Mesenchymal stem cell (in vitro differentiated cells and primary cell): ENCODE measurements at regions not wholly inside any gene's neighbourhood (a gene's known extent, or its start where the extent isn't known, plus 50 kb on each side); places are given as distances from the start of the nearest gene placed in this dataset.

ENCODE experiments used
- DNase-seq: peaks from one replicate; pipeline ENCODE4 v3.0.0-alpha.2; 2013
- H2AFZ ChIP-seq: one replicate; pipeline ENCODE4 v1.6.1; 2013; ENCODE audit warnings: low read depth, mild to moderate bottlenecking, control low read depth, inconsistent platforms, low read length, moderate library complexity
- H2AK5ac ChIP-seq: 2 replicates; pipeline ENCODE4 v1.6.1; 2013; ENCODE audit warnings: low read length, moderate library complexity, mild to moderate bottlenecking, inconsistent platforms; ENCODE audit not compliant: severe bottlenecking
- H2BK120ac ChIP-seq: one replicate; pipeline ENCODE4 v1.6.1; 2013; ENCODE audit warnings: low read depth, mild to moderate bottlenecking, inconsistent platforms, low read length, moderate library complexity
- H2BK12ac ChIP-seq, 2 experiments: one replicate each; pipeline ENCODE4 v1.6.1; 2013; ENCODE audit warnings: inconsistent platforms in 2 of 2, low read length in 2 of 2, mild to moderate bottlenecking in 2 of 2, moderate library complexity in 2 of 2, control low read depth in 1 of 2
- H2BK15ac ChIP-seq: one replicate; pipeline ENCODE4 v1.6.1; 2013; ENCODE audit warnings: mild to moderate bottlenecking, low read depth, inconsistent platforms; ENCODE audit not compliant: poor library complexity, severe bottlenecking
- H2BK5ac ChIP-seq: 2 replicates; pipeline ENCODE4 v1.6.1; 2013; ENCODE audit warnings: low read depth, mild to moderate bottlenecking, low read length, control low read depth, inconsistent platforms; ENCODE audit not compliant: poor library complexity, severe bottlenecking
- H3K14ac ChIP-seq, 2 experiments: one replicate each; pipeline ENCODE4 v1.6.1; 2013; ENCODE audit warnings: inconsistent platforms in 2 of 2, low read length in 2 of 2, control low read depth in 1 of 2, mild to moderate bottlenecking in 1 of 2, moderate library complexity in 1 of 2
- H3K18ac ChIP-seq, 2 experiments: one replicate each; pipeline ENCODE4 v1.6.1; 2013; ENCODE audit warnings: inconsistent platforms in 2 of 2, low read length in 2 of 2, control low read depth in 1 of 2, low read depth in 1 of 2, mild to moderate bottlenecking in 1 of 2
- H3K23ac ChIP-seq, 2 experiments: one replicate each; pipeline ENCODE4 v1.6.1; 2013; ENCODE audit warnings: inconsistent platforms in 2 of 2, low read length in 2 of 2, mild to moderate bottlenecking in 2 of 2, moderate library complexity in 2 of 2, control low read depth in 1 of 2
- H3K27ac ChIP-seq: 2 replicates; pipeline ENCODE4 v1.5.1; 2013; ENCODE audit warnings: mild to moderate bottlenecking, moderate library complexity, low read length, control low read depth, inconsistent platforms; ENCODE audit not compliant: poor library complexity, severe bottlenecking
- H3K27me3 ChIP-seq, 2 experiments: 2 replicates each; pipeline versions ENCODE4 v1.6.1 to v1.7.0; 2013; ENCODE audit warnings: low read length in 2 of 2, mild to moderate bottlenecking in 2 of 2, moderate library complexity in 2 of 2, control low read depth in 1 of 2, inconsistent platforms in 1 of 2; ENCODE audit not compliant: control insufficient read depth in 1 of 2, insufficient read depth in 1 of 2
- H3K36me3 ChIP-seq, 2 experiments: 2 replicates each; pipeline versions ENCODE4 v1.6.1 to v1.7.0; 2013; ENCODE audit warnings: low read length in 2 of 2, control low read depth in 1 of 2, inconsistent platforms in 1 of 2, low read depth in 1 of 2, mild to moderate bottlenecking in 1 of 2; ENCODE audit not compliant: insufficient read depth in 2 of 2, control insufficient read depth in 1 of 2
- H3K4ac ChIP-seq, 2 experiments: one replicate each; pipeline ENCODE4 v1.6.1; 2013; ENCODE audit warnings: inconsistent platforms in 2 of 2, low read length in 2 of 2, mild to moderate bottlenecking in 2 of 2, moderate library complexity in 2 of 2, control low read depth in 1 of 2, low read depth in 1 of 2
- H3K4me1 ChIP-seq: 2 replicates; pipeline ENCODE4 v1.6.1; 2013; ENCODE audit warnings: low read depth, low read length, control low read depth; ENCODE audit not compliant: control insufficient read depth, insufficient read depth
- H3K4me2 ChIP-seq: 2 replicates; pipeline ENCODE4 v1.6.1; 2013; ENCODE audit warnings: low read length, mild to moderate bottlenecking, inconsistent platforms; ENCODE audit not compliant: poor library complexity, severe bottlenecking
- H3K4me3 ChIP-seq, 2 experiments: 2 replicates each; pipeline versions ENCODE4 v1.5.1 to v1.7.0; 2013; ENCODE audit warnings: low read length in 2 of 2, mild to moderate bottlenecking in 2 of 2, control low read depth in 1 of 2, low read depth in 1 of 2; ENCODE audit not compliant: insufficient read depth in 1 of 2
- H3K79me1 ChIP-seq: replicated peaks from 2 replicates; pipeline ENCODE4 v1.6.1; 2013; ENCODE audit warnings: mild to moderate bottlenecking, control low read depth, low read length, inconsistent platforms; ENCODE audit not compliant: poor library complexity, severe bottlenecking
- H3K9ac ChIP-seq: 2 replicates; pipeline ENCODE4 v1.7.0; 2013; ENCODE audit warnings: mild to moderate bottlenecking, low read length, moderate library complexity
- H3K9me3 ChIP-seq: 2 replicates; pipeline ENCODE4 v1.7.0; 2013; ENCODE audit warnings: mild to moderate bottlenecking, low read length; ENCODE audit not compliant: control insufficient read depth
- H4K8ac ChIP-seq: one replicate; pipeline ENCODE4 v1.6.1; 2013; ENCODE audit warnings: inconsistent platforms, mild to moderate bottlenecking, low read length, moderate library complexity
- H4K91ac ChIP-seq: one replicate; pipeline ENCODE4 v1.6.1; 2013; ENCODE audit warnings: mild to moderate bottlenecking, low read length, inconsistent platforms
- WGBS: methylation state at CpG from one replicate; pipeline ENCODE4 v1.1.7; 2013; ENCODE audit warnings: mixed read lengths; 5-methylcytosine and 5-hydroxymethylcytosine counted together

DNA sequence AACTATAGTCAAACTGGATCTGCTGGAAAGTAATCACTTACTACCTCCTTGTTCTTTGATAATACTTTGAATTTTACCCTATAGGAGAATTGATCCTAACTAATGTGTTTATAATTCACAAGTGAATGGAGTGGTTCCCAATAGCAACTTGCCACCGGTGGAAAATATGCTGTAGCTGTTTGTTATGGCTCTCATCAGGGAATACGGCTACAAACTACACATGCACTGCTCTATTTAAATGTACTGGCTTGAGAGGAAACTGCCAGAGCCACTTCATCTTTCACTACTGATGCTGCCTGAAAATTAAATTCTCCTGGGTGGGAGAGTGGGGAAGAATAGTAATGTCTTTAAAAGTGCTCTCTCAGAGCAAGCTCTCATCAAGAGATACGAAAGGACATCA lies 448.5 kb upstream of the GRAMD2B start:
- WGBS: 81% methylated on average over 2 of the region's 3 CpGs
- H2BK12ac ChIP-seq: no peak overlapping the region

DNA sequence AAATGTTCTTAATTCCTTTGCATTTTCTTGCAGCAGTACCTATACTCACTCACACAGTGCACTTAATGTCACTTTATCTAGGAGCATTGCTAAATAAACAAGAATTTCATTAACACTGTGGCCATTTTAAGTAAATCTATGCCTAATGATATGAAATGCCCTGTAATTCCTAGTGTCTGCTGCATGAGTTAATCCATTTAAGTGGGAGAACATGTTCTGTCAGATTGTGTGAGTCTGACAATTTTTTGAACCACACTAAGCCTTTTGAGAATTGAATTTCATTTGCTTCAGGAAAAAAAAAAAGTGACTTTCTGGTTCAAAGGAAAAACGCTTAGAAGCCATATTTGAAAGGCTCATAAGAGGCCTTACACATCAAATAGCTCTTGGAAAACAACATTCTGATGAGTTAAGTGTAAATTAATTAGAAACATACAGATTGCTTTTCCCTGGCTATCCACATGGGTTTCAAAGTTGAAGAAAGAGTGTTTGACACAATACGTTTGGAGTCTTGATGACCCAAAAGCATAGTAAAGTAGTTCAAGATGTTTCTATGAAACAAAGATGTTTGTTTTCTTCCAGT lies 446.7 kb upstream of the GRAMD2B start:
- H2BK12ac ChIP-seq: no peak overlapping the region
- no peak overlapping the region for H2AFZ ChIP-seq
- no peak overlapping the region for H3K18ac ChIP-seq
- H3K23ac ChIP-seq: no peak overlapping the region
- no peak overlapping the region for H3K4me3 ChIP-seq
- H2BK15ac ChIP-seq: no peak overlapping the region
- no peak overlapping the region for H4K8ac ChIP-seq
- H2BK5ac ChIP-seq: no peak overlapping the region
- H4K91ac ChIP-seq: no peak overlapping the region
- H2AK5ac ChIP-seq: no peak overlapping the region
- H3K27me3 ChIP-seq: no peaks in the 10 kb centered on the region
- H2BK120ac ChIP-seq: no peak overlapping the region
- no peaks in the 10 kb centered on the region for H3K4me1 ChIP-seq
- WGBS: 89% methylated on average over 1 of the region's 2 CpGs
- H3K14ac ChIP-seq: no peak overlapping the region
- no peaks in the 10 kb centered on the region for H3K36me3 ChIP-seq
- H3K27ac ChIP-seq: no peak overlapping the region
- no peak overlapping the region for H3K9ac ChIP-seq
- no peak overlapping the region for H3K4me2 ChIP-seq
- H3K79me1 ChIP-seq: no peaks in the 10 kb centered on the region
- no peaks in the 10 kb centered on the region for H3K9me3 ChIP-seq
- H3K4ac ChIP-seq: no peak overlapping the region
- no peak for DNase-seq

More for the DNA sequence above, 448.5 kb upstream of the GRAMD2B start:
- no peak overlapping the region for H3K23ac ChIP-seq
- H3K79me1 ChIP-seq: no peaks in the 10 kb centered on the region
- no peak overlapping the region for H2BK5ac ChIP-seq
- no peak overlapping the region for H3K18ac ChIP-seq
- H3K14ac ChIP-seq: no peak overlapping the region
- H2BK15ac ChIP-seq: no peak overlapping the region
- no peak overlapping the region for H2AK5ac ChIP-seq
- no peaks in the 10 kb centered on the region for H3K36me3 ChIP-seq
- H3K4me2 ChIP-seq: no peak overlapping the region
- H2BK120ac ChIP-seq: no peak overlapping the region
- no peak overlapping the region for H3K9ac ChIP-seq
- no peak overlapping the region for H4K8ac ChIP-seq
- no peak for DNase-seq
- no peak overlapping the region for H3K4me3 ChIP-seq
- no peak overlapping the region for H3K27ac ChIP-seq
- H4K91ac ChIP-seq: no peak overlapping the region
- H3K4me1 ChIP-seq: no peaks in the 10 kb centered on the region
- H3K4ac ChIP-seq: no peak overlapping the region
- no peaks in the 10 kb centered on the region for H3K9me3 ChIP-seq
- no peak overlapping the region for H2AFZ ChIP-seq
- H3K27me3 ChIP-seq: no peaks in the 10 kb centered on the region

DNA sequence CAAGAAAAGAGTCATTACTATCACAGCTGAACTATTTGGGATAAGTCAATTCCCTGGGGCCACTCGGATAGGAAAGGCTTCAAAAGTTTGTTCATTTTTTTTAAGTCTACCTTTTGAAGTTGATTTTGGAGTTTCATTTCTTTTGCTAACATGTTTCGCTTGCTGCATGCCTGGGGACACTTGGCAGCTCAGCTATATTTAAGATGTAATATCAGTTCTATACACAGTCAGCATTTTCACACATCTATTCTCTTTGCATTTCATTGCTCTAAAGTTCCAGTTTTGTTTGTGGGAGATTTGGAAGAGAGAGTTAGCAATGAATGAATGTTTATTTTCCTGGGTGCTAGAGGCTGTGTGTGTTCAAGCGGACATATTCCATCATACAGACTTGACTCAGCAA lies 445.2 kb upstream of the GRAMD2B start:
- no peak overlapping the region for H3K4me2 ChIP-seq
- no peaks in the 10 kb centered on the region for H3K36me3 ChIP-seq
- no peak overlapping the region for H4K91ac ChIP-seq
- H3K4ac ChIP-seq: no peak overlapping the region
- no peak overlapping the region for H2BK120ac ChIP-seq
- H2BK15ac ChIP-seq: no peak overlapping the region
- no peak overlapping the region for H3K14ac ChIP-seq
- no peak overlapping the region for H3K4me3 ChIP-seq
- H3K27me3 ChIP-seq: no peaks in the 10 kb centered on the region
- DNase-seq: no peak
- WGBS: 82% methylated on average over 3 of the region's 3 CpGs
- H2AFZ ChIP-seq: no peak overlapping the region
- no peak overlapping the region for H3K27ac ChIP-seq
- H2BK5ac ChIP-seq: no peak overlapping the region
- H3K9ac ChIP-seq: no peak overlapping the region
- no peaks in the 10 kb centered on the region for H3K79me1 ChIP-seq
- no peak overlapping the region for H3K18ac ChIP-seq
- H3K23ac ChIP-seq: no peak overlapping the region
- no peaks in the 10 kb centered on the region for H3K9me3 ChIP-seq
- no peak overlapping the region for H4K8ac ChIP-seq
- no peaks in the 10 kb centered on the region for H3K4me1 ChIP-seq
- no peak overlapping the region for H2AK5ac ChIP-seq
- H2BK12ac ChIP-seq: no peak overlapping the region

DNA sequence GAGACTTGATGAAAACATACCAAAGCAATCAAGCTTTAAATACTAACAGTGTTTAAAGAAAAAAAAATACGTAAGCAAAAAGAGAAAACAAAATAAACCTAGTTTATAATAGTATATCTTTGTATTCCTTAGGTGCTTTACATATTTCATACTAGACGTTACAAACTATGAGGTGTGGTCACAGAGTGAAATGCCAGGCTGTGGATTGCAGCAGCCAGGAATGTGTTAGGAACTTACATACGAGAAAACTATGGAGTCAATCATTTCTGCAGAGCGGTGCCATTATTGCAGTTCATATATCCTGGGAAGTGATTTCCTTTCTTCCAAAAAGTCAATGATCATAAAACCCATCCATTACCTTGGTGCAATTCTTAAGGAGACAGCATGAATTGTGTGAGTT lies 443.6 kb upstream of the GRAMD2B start:
- Histone ChIP-seq H3K14ac (no peak overlapping the region), H3K4ac (no peak overlapping the region), H4K8ac (no peak overlapping the region), H3K4me2 (no peak overlapping the region), H3K18ac (no peak overlapping the region), H3K36me3 (no peaks in the 10 kb centered on the region), H3K27ac (no peak overlapping the region), H2BK15ac (no peak overlapping the region), H2AK5ac (no peak overlapping the region), H2BK120ac (no peak overlapping the region), H3K23ac (no peak overlapping the region), H3K27me3 (no peaks in the 10 kb centered on the region), H3K79me1 (no peaks in the 10 kb centered on the region), H3K4me3 (no peak overlapping the region), H2BK12ac (no peak overlapping the region), H2BK5ac (no peak overlapping the region), H4K91ac (no peak overlapping the region), H2AFZ (no peak overlapping the region), H3K9me3 (peaks cover 5% of the 10 kb centered on the region), H3K4me1 (no peaks in the 10 kb centered on the region), H3K9ac (no peak overlapping the region)
- 93% methylated on average over 3 of the region's 4 CpGs for WGBS
- no peak for DNase-seq
